Testis (tissue), 2 donors: ENCODE measurements at regions not wholly inside any gene's neighbourhood (a gene's known extent, or its start where the extent isn't known, plus 50 kb on each side); places are given as distances from the start of the nearest gene placed in this dataset.
"Not testable (repeated sequence)": the region's sequence is repeated elsewhere in the genome, so short reads cannot be mapped to it uniquely, and the experiment has no call there.

Experiments used
- DNase-seq: peaks from one replicate; pipeline ENCODE4 v3.0.0-alpha.2; 2019
- H3K27ac ChIP-seq, 2 donors: fragments of 200-600 bp; sonication (generic); one replicate each; pipeline ENCODE4 v1.5.1; 2019
- H3K27me3 ChIP-seq: fragments of 200-600 bp; sonication (generic); one replicate; pipeline ENCODE4 v1.5.1; 2019
- H3K36me3 ChIP-seq: fragments of 200-600 bp; sonication (generic); one replicate; pipeline ENCODE4 v1.5.1; 2017; ENCODE audit warnings: low read depth; ENCODE audit errors: missing control alignments
- H3K4me1 ChIP-seq: fragments of 200-600 bp; sonication (generic); one replicate; pipeline ENCODE4 v1.5.1; 2019
- H3K4me3 ChIP-seq, 2 donors: fragments of 200-600 bp; sonication (generic); one replicate each; pipeline ENCODE4 v1.5.1; 2017 to 2019
- H3K9me3 ChIP-seq: fragments of 200-600 bp; sonication (generic); one replicate; pipeline ENCODE4 v1.5.1; 2017
- POLR2A ChIP-seq: fragments of 450-650 bp; IDR thresholded peaks from one replicate; pipeline ENCODE4 v1.6.1; 2017; ENCODE audit warnings: antibody characterized with exemption, mild to moderate bottlenecking, moderate library complexity
- WGBS, 2 donors: methylation state at CpG; one replicate each; pipeline ENCODE4 v1.1.5; 2018; 5-methylcytosine and 5-hydroxymethylcytosine counted together
- intact Hi-C: fragments of 100-400 bp; cut with DNase I; formaldehyde crosslinking; loops from one replicate; pipeline ENCODE4 v1.15.1; 2023; ENCODE audit warnings: low total_unique reads
- TF ChIP-seq, protein P1 (sequence below), 3 experiments: fragments of 450-650 bp in 2 of 3; fragments of 200-600 bp in 1 of 3; sonication (generic) in 1 of 3; IDR thresholded peaks; one replicate each; pipeline ENCODE4 v1.5.1; 2016 to 2019; ENCODE audit warnings: antibody characterized with exemption in 3 of 3, mild to moderate bottlenecking in 2 of 3, moderate library complexity in 1 of 3

DNA sequence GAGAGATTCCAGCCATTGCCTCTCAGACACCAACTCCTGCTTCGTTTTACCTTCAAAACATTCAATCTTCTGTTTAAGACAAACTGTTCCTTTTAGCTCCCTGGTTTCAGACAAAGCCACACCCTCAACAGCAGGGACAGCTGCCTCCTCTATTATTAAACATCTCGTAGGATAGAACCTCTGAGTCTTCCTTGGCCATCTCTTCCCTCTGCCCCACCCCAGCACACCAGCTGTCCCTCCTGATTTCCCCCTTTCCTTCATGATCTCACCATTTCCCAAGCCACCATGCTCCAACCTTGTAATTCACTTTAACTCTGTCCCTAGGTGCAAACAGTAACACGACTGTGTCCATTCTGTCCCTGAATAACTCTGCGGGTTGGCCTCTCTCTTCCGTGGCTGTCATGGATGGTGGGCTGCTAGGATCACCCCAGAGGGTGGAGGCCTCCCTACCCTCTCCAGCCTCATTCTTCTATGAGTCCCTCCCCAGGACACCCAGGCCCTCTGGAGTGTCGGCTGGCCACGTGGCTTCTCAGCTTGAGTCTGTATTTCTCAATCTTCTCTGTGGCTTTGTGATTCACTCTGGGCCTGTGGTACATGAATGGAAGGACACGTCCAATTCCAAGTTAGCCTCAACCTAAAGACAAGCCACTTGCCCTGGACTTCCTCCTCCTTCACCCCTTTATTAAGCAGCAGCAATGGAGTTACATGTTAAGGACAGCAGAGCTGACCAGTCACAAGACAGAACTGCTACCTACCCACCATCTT lies 349.9 kb downstream of the FBXW7 start:
- Histone ChIP-seq H3K36me3 (no peaks in the 10 kb centered on the region), H3K9me3 (no peaks in the 10 kb centered on the region), H3K27me3 (no peaks in the 10 kb centered on the region), H3K27ac (no peak overlapping the region), H3K4me1 (no peaks in the 10 kb centered on the region), H3K4me3 (no peak overlapping the region)
- no peak for DNase-seq
- WGBS, 2 donors: 86 to 95% methylated on average over 8 of the region's 8 CpGs
- intact Hi-C loops: loop anchor here (10.0 kb wide), 1 partner anchor 59 kb away; no protein-coding TSS in a partner anchor
- TF ChIP-seq POLR2A: no peak
- TF ChIP-seq, protein P1, sequence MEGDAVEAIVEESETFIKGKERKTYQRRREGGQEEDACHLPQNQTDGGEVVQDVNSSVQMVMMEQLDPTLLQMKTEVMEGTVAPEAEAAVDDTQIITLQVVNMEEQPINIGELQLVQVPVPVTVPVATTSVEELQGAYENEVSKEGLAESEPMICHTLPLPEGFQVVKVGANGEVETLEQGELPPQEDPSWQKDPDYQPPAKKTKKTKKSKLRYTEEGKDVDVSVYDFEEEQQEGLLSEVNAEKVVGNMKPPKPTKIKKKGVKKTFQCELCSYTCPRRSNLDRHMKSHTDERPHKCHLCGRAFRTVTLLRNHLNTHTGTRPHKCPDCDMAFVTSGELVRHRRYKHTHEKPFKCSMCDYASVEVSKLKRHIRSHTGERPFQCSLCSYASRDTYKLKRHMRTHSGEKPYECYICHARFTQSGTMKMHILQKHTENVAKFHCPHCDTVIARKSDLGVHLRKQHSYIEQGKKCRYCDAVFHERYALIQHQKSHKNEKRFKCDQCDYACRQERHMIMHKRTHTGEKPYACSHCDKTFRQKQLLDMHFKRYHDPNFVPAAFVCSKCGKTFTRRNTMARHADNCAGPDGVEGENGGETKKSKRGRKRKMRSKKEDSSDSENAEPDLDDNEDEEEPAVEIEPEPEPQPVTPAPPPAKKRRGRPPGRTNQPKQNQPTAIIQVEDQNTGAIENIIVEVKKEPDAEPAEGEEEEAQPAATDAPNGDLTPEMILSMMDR (IDR thresholded peaks at IDR 0.05): no peak

DNA sequence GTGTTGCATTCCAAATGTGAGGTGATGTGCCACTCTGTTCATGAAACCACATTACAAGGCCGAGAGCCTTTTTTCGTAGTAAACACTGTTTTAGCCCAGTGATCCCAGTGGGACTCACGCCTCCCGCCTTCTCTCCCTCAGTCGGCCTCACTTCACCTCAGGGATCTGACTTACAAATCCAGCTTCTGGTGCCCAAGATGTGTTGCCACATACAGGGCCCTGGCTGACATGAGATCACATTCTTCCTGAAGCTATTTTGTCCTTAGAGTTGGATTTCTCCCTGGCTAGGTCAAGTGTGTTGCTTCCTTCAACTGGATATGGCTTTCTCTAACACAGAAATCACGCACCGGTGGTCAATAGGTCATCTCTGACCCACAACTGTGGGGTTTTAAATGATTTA lies 354.7 kb downstream of the FBXW7 start:
- DNase-seq: no peak
- Histone ChIP-seq H3K4me3 (no peak overlapping the region), H3K36me3 (no peaks in the 10 kb centered on the region), H3K27me3 (no peaks in the 10 kb centered on the region), H3K27ac (no peak overlapping the region), H3K9me3 (no peaks in the 10 kb centered on the region), H3K4me1 (no peaks in the 10 kb centered on the region)
- intact Hi-C loops: loop anchor here (10.0 kb wide), 1 partner anchor 64 kb away; no protein-coding TSS in a partner anchor
- TF ChIP-seq POLR2A: no peak
- TF ChIP-seq, protein P1 (IDR thresholded peaks at IDR 0.05): no peak
- 93% methylated on average over 7 of the region's 7 CpGs for WGBS, 2 donors

DNA sequence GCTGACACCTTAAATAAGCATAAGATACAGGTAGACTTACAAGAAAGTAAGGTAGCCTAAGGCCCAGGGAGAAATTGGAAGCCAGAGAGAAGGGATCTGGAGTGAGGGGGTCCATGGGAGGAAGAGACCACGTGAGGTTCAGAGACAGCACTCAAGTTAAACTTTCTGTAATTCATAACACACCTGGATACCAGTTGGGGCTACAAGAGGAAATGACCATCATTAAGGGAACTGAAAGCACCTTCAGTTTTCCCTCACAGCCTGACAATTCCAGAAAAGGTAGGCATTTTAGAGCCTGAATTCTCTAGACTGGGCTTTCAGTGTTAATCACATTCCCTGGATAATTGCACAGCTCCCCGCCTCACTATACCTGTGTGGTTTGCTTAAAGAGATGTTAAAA lies 355.5 kb downstream of the FBXW7 start:
- Histone ChIP-seq H3K36me3 (no peaks in the 10 kb centered on the region), H3K27ac (no peak overlapping the region), H3K4me3 (no peak overlapping the region), H3K4me1 (no peaks in the 10 kb centered on the region), H3K9me3 (no peaks in the 10 kb centered on the region), H3K27me3 (no peaks in the 10 kb centered on the region)
- no peak for DNase-seq
- WGBS, 2 donors: 90 to 94% methylated on average over 2 of the region's 2 CpGs
- intact Hi-C loops: loop anchor here (10.0 kb wide), 1 partner anchor 64 kb away; no protein-coding TSS in a partner anchor
- TF ChIP-seq, protein P1 (IDR thresholded peaks at IDR 0.05): no peak
- TF ChIP-seq POLR2A: no peak

- H3K4me3 ChIP-seq, H3K27me3 ChIP-seq, H3K9me3 ChIP-seq, H3K36me3 ChIP-seq, intact Hi-C loops, H3K27ac ChIP-seq, H3K4me1 ChIP-seq, DNase-seq: not testable (repeated sequence)
Measured at GRCh38 chr4:152177538-152177937, 358.4 kb downstream of the FBXW7 start.

DNA sequence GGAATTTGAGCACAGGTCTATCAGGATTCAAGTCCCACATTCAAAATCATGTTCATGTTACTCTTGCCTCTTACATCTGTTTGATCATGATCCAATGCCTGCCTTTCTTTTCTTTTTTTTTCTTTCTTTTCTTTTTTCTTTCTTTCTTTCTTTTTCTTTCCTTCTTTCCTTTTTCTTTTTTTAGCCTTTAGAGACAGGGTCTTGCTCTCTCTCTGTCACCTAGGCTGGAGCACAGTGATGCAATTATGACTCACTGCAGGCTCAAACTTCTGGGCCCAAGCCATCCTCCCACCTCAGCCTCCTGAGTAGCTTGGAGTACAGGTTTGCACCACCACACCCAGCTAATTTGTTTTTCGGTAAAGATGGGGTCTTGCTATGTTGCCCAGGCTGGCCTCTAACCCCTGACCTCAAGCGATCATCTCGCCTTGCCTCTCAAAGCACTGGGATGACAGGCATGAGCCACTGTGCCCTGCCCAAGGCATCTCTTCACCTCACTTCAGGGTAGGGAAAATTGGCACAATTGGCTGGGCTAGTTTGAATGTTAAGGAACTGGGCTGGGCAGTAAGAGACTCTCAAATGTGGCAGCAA lies 359.2 kb downstream of the FBXW7 start:
- 69 to 84% methylated on average over 3 of the region's 3 CpGs for WGBS, 2 donors
- Histone ChIP-seq H3K27ac (no peak overlapping the region), H3K27me3 (no peaks in the 10 kb centered on the region), H3K9me3 (no peaks in the 10 kb centered on the region), H3K4me3 (no peak overlapping the region), H3K4me1 (no peaks in the 10 kb centered on the region), H3K36me3 (no peaks in the 10 kb centered on the region)
- TF ChIP-seq, protein P1 (IDR thresholded peaks at IDR 0.05): no peak
- TF ChIP-seq POLR2A: no peak
- intact Hi-C loops: no loop called here
- DNase-seq: no peak
